Calu3 (cell line): ENCODE measurements at regions not wholly inside any gene's neighbourhood (a gene's known extent, or its start where the extent isn't known, plus 50 kb on each side); places are given as distances from the start of the nearest gene placed in this dataset.

Experiments
- BruUV-seq: library from RNA; stranded (reverse); fragments of 400-500 nt; replicated peaks from 2 replicates; lab custom pipeline; 2021; lab: Mats Ljungman, UMichigan
- CTCF ChIA-PET: fragments of 300-600 bp; sonication (Branson Sonifier 250); formaldehyde crosslinking; loops from one replicate; lab custom pipeline; 2022; ENCODE audit warnings: antibody characterized with exemption; lab: Charles Lee
- DNase-seq: peaks from one replicate; pipeline ENCODE4 v3.0.0; 2022
- H3K27ac Mint-ChIP-seq: one replicate; pipeline ENCODE4 v1.8.0; 2022; ENCODE audit warnings: mixed read lengths; ENCODE audit not compliant: unreplicated experiment
- H3K27me3 Mint-ChIP-seq: one replicate; pipeline ENCODE4 v1.8.0; 2022; ENCODE audit warnings: mixed read lengths; ENCODE audit not compliant: unreplicated experiment
- H3K36me3 Mint-ChIP-seq: one replicate; pipeline ENCODE4 v1.8.0; 2022; ENCODE audit warnings: mild to moderate bottlenecking, moderate library complexity, mixed read lengths; ENCODE audit not compliant: insufficient read depth, unreplicated experiment
- H3K4me1 Mint-ChIP-seq: one replicate; pipeline ENCODE4 v1.8.0; 2022; ENCODE audit warnings: mild to moderate bottlenecking, low read depth, mixed read lengths; ENCODE audit not compliant: unreplicated experiment
- H3K4me3 Mint-ChIP-seq: one replicate; pipeline ENCODE4 v1.8.0; 2022; ENCODE audit warnings: mild to moderate bottlenecking, low read depth, moderate library complexity, mixed read lengths; ENCODE audit not compliant: unreplicated experiment
- H3K9me3 Mint-ChIP-seq: one replicate; pipeline ENCODE4 v1.8.0; 2022; ENCODE audit warnings: low read depth, mixed read lengths; ENCODE audit not compliant: unreplicated experiment
- CTCF ChIP-seq: fragments of 200-600 bp; IDR thresholded peaks from one replicate; pipeline ENCODE4 v1.8.0; 2022; ENCODE audit warnings: antibody characterized with exemption; ENCODE audit not compliant: unreplicated experiment
- intact Hi-C: fragments of 100-400 bp; cut with micrococcal nuclease; formaldehyde crosslinking; loops from one replicate; pipeline ENCODE4 v1.10.0; 2022; ENCODE audit not compliant: unreplicated experiment

- no peak for TF ChIP-seq CTCF
- Mint-ChIP-seq H3K4me3 (no peak overlapping the region), H3K27ac (no peak overlapping the region), H3K27me3 (peaks cover 37% of the 10 kb centered on the region), H3K36me3 (no peaks in the 10 kb centered on the region), H3K9me3 (peaks cover 2% of the 10 kb centered on the region), H3K4me1 (no peaks in the 10 kb centered on the region)
- CTCF ChIA-PET: no interaction called here
- intact Hi-C loops: no loop called here
- DNase-seq: no peak
- BruUV-seq: no TSS peak
Observed at GRCh38 chr12:105862163-105862821, 276.5 kb downstream of the NUAK1 start.

- no peaks in the 10 kb centered on the region for H3K36me3 Mint-ChIP-seq
- peaks cover 23% of the 10 kb centered on the region for H3K27me3 Mint-ChIP-seq
- H3K9me3 Mint-ChIP-seq: no peaks in the 10 kb centered on the region
- no peak for TF ChIP-seq CTCF
- H3K27ac Mint-ChIP-seq: no peak overlapping the region
- DNase-seq: no peak
- BruUV-seq: no TSS peak
- intact Hi-C loops: no loop called here
- CTCF ChIA-PET: no interaction called here
- no peak overlapping the region for H3K4me3 Mint-ChIP-seq
- no peaks in the 10 kb centered on the region for H3K4me1 Mint-ChIP-seq
Observed at GRCh38 chr12:105864316-105864715, 274.4 kb downstream of the NUAK1 start.

GRCh38 chr12:105864901-105865300 lies 273.9 kb downstream of the NUAK1 start:
- no TSS peak for BruUV-seq
- DNase-seq: no peak
- intact Hi-C loops: no loop called here
- Mint-ChIP-seq H3K9me3 (no peaks in the 10 kb centered on the region), H3K4me3 (no peak overlapping the region), H3K4me1 (no peaks in the 10 kb centered on the region), H3K27ac (no peak overlapping the region), H3K36me3 (no peaks in the 10 kb centered on the region), H3K27me3 (peaks cover 21% of the 10 kb centered on the region)
- CTCF ChIA-PET: no interaction called here
- no peak for TF ChIP-seq CTCF

GRCh38 chr12:105865886-105866285 lies 272.9 kb downstream of the NUAK1 start:
- BruUV-seq: no TSS peak
- Mint-ChIP-seq H3K4me1 (no peaks in the 10 kb centered on the region), H3K27ac (no peak overlapping the region), H3K36me3 (no peaks in the 10 kb centered on the region), H3K9me3 (peaks cover 2% of the 10 kb centered on the region), H3K27me3 (peaks cover 29% of the 10 kb centered on the region), H3K4me3 (no peak overlapping the region)
- TF ChIP-seq CTCF: no peak
- DNase-seq: no peak
- CTCF ChIA-PET: no interaction called here
- intact Hi-C loops: no loop called here
